Endothelial cell of umbilical vein (primary cell): ENCODE measurements at regions not wholly inside any gene's neighbourhood (a gene's known extent, or its start where the extent isn't known, plus 50 kb on each side); places are given as distances from the start of the nearest gene placed in this dataset.

Experiments
- CTCF ChIP-seq, 2 donors: IDR thresholded peaks; 1 replicate in 1 of 2; 2 replicates in 1 of 2; pipeline ENCODE4 v1.5.1; 2011; ENCODE audit warnings: low read length in 2 of 2, mild to moderate bottlenecking in 2 of 2, moderate library complexity in 2 of 2, control low read depth in 1 of 2, inconsistent platforms in 1 of 2, low read depth in 1 of 2; ENCODE audit not compliant: insufficient read depth in 1 of 2; ENCODE audit errors: extremely low read depth in 1 of 2
- EZH2 ChIP-seq: IDR thresholded peaks from 2 replicates; pipeline ENCODE4 v1.6.1; 2012; ENCODE audit warnings: borderline replicate concordance, low read depth, mild to moderate bottlenecking, moderate library complexity, low read length, inconsistent platforms; ENCODE audit not compliant: severe bottlenecking
- FOS ChIP-seq: IDR thresholded peaks from 2 replicates; pipeline ENCODE4 v1.6.1; 2011; ENCODE audit warnings: mild to moderate bottlenecking, low read length, moderate library complexity, borderline replicate concordance; ENCODE audit not compliant: insufficient read depth
- GATA2 ChIP-seq: IDR thresholded peaks from 2 replicates; pipeline ENCODE4 v1.7.0; 2011; ENCODE audit warnings: low read depth, mild to moderate bottlenecking, moderate library complexity, mixed read lengths, low read length; ENCODE audit not compliant: insufficient read length, insufficient read depth
- JUN ChIP-seq: IDR thresholded peaks from 2 replicates; pipeline ENCODE4 v1.6.1; 2011; ENCODE audit warnings: borderline replicate concordance, low read depth; ENCODE audit not compliant: insufficient read length, insufficient read depth
- MAX ChIP-seq: IDR thresholded peaks from 2 replicates; pipeline ENCODE4 v1.6.1; 2011; ENCODE audit not compliant: insufficient read depth, insufficient read length
- MYC ChIP-seq: IDR thresholded peaks from one replicate; pipeline ENCODE4 v1.6.1; 2011; ENCODE audit warnings: mild to moderate bottlenecking, low read depth, low read length
- POLR2A ChIP-seq: IDR thresholded peaks from 2 replicates; pipeline ENCODE4 v1.6.1; 2012; ENCODE audit warnings: low read depth, mild to moderate bottlenecking, control low read depth, low read length
- POLR2AphosphoS5 ChIP-seq: IDR thresholded peaks from 2 replicates; pipeline ENCODE4 v1.6.1; 2012; ENCODE audit warnings: low read depth, mild to moderate bottlenecking, control low read depth, low read length, moderate library complexity; ENCODE audit not compliant: insufficient read depth

GRCh38 chr13:78764665-78765064 is 105.7 kb upstream of the OBI1 start:
- TF ChIP-seq MYC, result no peak
- no peak for TF ChIP-seq POLR2AphosphoS5
- no peak for TF ChIP-seq CTCF (IDR thresholded peaks at IDR 0.05; ENCODE audit: extremely low read depth in 1 of 2, insufficient read depth in 1 of 2, low read depth in 1 of 2, low read length in 2 of 2)
- TF ChIP-seq EZH2, result no peak
- TF ChIP-seq POLR2A, result no peak
- no peak for TF ChIP-seq JUN
- no peak for TF ChIP-seq GATA2
- TF ChIP-seq MAX, result no peak
- TF ChIP-seq FOS, result no peak
